Activated CD4-positive, alpha-beta T cell treated with anti-CD3 and anti-CD28 coated beads, Interleukin-10, Interleukin-2, amounts not matched to agents 100 ng/mL and 50 ng/mL, durations not matched to agents 16 hours and 8 hours (primary cell): ENCODE measurements at regions not wholly inside any gene's neighbourhood (a gene's known extent, or its start where the extent isn't known, plus 50 kb on each side); places are given as distances from the start of the nearest gene placed in this dataset.

Experiments used
- DNase-seq: peaks from one replicate; pipeline ENCODE4 v3.0.0-alpha.2; 2020

- DNase-seq = no peak
These were observed 52.8 kb upstream of the DHX15 start for GRCh38 chr4:24637173-24637572.

GRCh38 chr4:24638396-24638875 is 54.1 kb upstream of the DHX15 start:
- no peak for DNase-seq

DNA sequence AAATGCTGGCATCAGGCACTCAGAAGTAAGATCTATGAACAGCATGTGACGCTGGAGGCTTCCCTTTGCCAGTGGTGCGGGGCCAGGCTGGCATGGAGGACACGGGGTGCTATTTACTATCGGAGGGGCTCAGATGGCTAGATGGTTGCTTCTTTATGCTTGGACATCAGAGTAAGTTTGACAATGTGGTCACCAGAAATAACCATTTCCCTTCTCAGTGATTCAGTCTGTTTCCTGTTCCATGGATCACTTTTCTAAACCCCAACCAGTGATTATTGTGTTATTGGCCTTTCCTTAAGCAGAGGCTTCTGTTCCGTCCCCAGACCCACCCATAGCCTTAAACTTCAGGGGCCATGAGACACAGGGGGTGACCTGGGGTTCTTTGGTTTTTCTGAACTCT is 55.4 kb upstream of the DHX15 start:
- no peak for DNase-seq

GRCh38 chr4:24640366-24640765 is 56.0 kb upstream of the DHX15 start:
- DNase-seq = no peak

DNA sequence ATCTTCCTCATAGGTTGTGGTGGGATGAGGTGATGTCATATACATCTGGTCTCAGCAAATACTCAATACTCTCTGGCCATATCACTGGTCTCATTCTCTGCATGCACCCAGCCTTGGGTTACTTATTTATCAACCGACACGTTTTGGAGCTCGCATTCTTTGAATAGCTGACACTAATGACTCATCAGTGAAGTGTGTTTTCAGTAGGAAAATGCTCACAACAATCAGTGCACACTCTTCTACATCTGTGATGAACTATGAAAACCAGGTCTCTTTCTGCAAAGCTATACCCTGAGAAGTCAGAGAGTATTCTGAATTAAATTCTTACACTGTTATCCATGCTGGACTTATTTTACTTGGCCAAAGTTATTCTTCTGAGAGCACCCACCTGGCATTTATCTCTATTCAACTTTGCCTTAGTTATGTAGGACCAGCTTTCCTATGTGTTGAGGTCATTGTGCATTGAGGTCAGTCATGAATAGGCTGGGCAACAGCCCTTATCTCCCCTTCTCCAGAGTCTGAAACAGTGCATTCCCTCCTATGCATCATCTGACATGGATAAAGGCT is 58.7 kb upstream of the DHX15 start:
- DNase-seq = no peak

GRCh38 chr4:24643774-24644520 is 59.6 kb upstream of the DHX15 start:
- DNase-seq = no peak

GRCh38 chr4:24644983-24645764 is 60.8 kb upstream of the DHX15 start:
- no peak for DNase-seq

- DNase-seq = no peak
These were observed 61.6 kb upstream of the DHX15 start for GRCh38 chr4:24645765-24646550.

DNA sequence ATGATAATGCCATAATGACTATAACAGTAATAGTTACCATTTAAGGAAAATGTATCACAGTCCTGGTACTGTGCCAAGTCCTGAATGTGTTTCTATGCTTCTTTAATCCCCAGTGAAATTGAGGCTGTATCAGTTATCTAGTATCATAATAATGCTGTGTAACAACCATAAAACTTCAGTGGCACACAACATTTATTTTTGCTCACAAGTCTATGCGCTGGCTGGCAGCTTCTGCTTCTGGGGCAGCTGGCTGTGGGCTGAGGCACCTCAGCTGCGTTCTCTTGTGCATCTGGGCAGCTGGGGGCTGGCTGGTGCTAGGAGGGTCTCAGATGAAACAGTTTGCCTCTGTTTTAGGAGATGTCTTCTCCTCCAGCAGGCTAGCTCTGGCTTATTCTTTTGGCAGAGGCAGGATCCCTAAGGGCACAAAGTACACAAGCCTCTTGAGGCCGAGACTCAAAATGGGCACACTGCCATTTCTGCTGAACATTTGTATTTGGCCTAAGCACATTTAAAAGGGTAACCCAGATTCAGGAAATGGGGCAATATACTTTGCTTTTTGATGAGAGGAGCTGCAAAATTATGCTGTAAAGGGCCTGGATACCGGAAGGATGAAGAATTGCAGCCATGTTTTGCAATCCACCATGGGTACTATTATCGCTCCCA is 62.6 kb upstream of the DHX15 start:
- no peak for DNase-seq

- no peak for DNase-seq
These were observed 66.7 kb upstream of the DHX15 start for GRCh38 chr4:24650849-24651640.

DNA sequence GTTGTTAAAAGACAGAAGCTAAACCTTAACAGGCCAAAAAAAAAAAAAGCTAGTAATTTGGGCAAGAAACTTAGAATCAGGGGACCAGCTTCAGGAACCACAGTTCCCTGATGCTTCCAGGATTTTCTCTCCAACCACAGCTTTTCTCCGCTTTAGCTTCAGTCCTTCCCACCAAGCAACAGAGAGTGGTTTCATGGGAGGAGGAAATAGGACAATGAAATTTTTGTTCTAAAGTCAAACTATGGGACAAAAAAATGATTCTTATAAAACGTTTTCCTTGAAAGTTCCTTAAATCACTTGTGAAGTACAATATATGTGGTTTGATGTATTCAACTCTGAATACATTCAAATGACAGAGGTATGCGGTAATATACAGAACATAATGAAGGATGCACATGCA is 71.0 kb upstream of the DHX15 start:
- no peak for DNase-seq

DNA sequence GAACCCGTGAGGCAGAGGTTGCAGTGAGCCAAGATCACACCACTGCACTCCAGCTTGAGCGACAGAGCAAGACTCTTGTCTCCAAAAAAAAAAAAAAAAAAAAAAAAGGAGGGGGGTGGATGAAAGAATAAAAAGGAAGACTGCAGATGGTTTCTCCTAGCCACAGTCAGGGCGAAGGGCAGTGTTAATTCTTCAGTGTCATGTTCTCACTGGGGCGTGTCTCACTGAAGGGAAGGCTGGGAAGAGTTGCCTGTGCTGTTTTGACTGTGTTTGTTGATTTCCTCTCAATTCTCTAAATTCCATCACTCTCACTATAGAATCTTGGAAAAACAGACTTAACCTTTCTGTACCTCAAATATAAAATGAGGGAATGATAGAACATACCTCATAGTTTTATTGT is 71.6 kb upstream of the DHX15 start:
- DNase-seq = no peak

DNA sequence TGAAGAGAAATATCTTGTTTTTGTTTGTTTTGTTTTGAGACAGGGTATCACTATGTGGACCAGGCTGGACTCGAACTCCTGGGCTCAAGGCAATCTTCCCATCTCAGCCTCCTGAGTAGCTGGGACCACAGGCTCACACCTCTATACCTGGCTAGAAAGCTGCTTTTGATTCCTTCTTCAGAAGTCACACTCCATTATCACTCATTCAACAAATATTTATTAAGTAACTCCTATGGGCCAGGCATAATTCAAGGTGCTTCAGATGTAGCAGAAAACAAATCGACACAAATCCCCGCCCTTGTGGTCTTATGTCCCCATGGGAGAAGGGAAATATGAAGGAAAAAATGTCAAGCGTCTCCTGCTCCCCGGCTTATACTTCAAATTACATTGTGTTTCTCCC is 72.6 kb upstream of the DHX15 start:
- no peak for DNase-seq

DNA sequence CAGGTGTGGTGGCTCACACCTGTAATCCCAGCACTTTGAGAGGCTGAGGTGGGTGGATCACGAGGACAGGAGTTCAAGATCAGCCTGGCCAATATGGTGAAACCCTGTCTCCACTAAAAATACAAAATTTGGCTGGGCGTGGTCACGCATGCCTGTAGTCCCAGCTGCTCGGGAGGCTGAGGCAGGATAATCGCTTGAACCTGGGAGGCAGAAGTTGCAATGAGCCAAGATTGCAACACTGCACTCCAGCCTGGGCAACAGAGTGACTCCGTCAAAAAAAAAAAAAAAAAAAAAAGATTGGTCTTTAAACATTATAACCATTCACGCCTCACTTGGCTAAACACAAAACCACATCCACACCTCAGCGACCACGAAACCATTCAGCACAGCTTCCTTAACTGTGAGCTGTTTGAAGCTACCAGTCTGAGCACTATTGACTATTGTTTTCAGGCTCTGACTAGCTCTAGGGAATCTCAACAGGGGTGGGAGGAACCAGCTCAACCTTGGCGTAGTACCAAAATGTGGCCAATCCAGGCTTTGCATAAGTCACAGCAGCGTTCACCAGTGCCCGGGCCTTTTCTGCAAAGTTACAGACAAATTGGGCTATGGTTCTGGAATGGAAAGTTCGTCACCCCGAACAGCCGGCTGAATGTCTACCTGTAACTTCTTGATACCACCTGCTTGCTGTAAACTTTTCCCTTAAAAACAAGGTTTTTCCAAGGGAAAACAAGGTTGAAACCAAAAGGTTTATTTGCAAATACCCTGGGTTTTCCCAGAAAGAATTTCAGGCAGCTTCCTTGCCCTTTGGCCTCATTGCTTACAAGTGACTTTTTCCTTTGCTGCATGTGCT is 73.6 kb upstream of the DHX15 start:
- DNase-seq = peak; percentile 21

DNA sequence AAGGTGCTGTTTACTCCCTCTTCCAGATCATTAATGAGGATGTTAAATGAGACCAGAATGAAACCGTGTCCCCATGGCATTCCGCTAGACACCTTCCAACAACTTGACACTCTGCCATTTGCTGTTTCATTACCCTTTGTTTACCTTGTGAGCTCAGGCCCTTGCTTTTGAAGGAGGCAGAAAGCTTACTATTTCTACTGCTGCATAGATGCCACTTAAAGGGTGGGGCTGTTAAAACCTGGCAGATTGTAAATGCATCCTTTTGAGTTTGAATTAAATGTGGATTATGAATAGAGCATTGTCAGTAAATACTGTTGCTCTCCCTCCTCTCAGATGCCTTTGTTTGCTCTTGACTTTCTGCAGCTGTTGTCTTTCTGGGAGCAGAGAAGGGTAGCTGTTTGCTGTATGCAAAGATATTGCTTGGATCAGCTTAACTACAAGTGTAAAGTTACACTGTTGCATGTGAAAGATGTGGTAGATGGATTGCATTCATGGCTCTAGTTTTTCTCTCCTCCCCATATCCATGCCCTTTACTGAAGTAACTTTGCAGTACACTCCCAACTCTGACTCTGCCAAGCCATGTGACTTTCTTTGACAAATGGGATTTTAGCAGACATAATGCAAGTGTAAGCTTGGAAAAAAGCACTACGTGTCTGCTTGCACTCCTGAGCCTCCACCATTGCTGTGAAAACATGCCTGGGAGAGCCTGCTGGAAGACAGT is 75.0 kb upstream of the DHX15 start:
- DNase-seq = no peak

DNA sequence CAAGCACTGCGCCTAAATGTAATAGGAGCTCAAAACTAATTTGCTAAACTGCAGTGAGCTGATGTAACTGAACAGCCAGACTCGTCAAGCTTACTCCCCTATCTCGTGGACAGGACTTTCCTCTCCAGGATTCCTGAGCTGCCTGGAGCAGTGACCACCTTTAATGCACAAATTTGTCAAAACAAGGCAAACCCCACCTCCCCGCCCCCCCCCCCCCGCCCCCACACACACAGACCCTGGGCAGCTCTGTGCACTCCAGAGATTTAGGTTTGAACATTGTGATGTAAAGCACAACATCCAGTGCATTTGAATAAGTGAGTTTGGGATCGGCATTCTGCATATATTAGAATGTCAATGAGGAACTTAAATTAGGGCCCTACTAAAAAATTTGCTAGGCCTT is 77.7 kb upstream of the DHX15 start:
- DNase-seq = no peak

DNA sequence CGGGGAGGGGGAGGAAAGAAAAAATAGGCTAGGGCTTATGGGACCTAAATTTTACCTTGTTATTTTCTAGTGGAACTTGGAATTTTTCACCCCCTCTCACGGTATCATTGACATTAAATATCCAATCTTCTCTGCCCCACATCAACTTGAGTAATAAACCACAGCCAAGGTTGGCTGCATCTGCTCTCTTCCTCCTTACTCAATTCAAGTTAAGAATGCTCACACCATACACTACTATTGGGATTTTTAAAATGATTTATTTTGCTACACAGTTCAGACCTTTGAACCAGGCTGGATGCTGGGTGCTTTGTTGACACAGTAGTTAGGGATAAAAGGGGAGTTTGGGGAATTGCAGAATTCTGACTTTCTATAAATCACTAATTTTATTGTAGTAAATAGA is 78.2 kb upstream of the DHX15 start:
- no peak for DNase-seq

GRCh38 chr4:24664956-24665355 is 80.6 kb upstream of the DHX15 start:
- DNase-seq = no peak

GRCh38 chr4:24666316-24666715 is 82.0 kb upstream of the DHX15 start:
- DNase-seq = no peak

GRCh38 chr4:24666816-24667477 is 82.6 kb upstream of the DHX15 start:
- DNase-seq = no peak
